HG02885 (cell line): ENCODE measurements at regions not wholly inside any gene's neighbourhood (a gene's known extent, or its start where the extent isn't known, plus 50 kb on each side); places are given as distances from the start of the nearest gene placed in this dataset.
"Not testable (repeated sequence)": the region's sequence is repeated elsewhere in the genome, so short reads cannot be mapped to it uniquely, and the experiment has no call there.

Source experiments
- ATAC-seq: cut with Tn5 transposase; IDR thresholded peaks from one replicate; pipeline ENCODE4 v1.9.1; 2021; ENCODE audit warnings: mild to moderate bottlenecking; ENCODE audit not compliant: unreplicated experiment, poor library complexity

DNA sequence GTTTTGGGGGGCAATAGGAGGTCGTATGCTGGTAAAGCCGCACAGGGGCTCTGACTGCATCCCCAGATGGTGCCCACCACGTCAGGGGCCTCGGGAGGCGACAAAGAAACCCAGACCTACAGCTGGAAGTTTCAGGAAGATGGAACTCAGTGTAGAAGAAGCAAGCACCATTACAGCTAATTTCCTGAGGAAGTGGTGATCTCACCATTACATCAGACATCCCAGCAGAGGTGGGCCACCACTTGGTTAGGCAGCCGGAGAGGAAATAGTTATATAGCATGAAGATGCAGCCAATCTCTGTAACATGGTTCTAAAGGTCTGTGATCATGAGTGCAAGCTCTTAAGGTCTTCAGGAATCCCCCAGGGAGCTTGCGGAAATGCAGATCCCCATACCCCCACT is 127.3 kb upstream of the PCBD1 start:
- ATAC-seq, result no peak

GRCh38 chr10:71020061-71020460 is 131.7 kb upstream of the PCBD1 start:
- not testable (repeated sequence) for ATAC-seq

DNA sequence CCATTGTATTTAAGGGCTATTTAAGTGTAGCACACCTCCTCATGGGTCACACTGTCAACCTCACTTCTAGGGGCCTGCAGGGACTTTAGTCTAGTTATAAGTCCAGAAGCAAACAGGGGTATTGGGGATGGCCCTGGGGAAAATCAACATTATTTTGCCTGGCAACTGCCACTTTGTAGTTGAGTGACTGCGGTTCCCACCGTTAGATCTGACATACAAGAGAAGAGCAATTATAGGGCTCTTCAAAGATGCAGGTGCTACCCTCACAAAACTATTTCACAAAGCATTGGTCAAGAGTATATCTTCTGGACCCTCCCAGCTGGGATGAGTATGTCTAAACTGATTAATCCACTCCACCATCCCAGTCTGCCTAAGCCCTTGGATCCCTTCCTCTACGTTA is 133.0 kb upstream of the PCBD1 start:
- no peak for ATAC-seq

DNA sequence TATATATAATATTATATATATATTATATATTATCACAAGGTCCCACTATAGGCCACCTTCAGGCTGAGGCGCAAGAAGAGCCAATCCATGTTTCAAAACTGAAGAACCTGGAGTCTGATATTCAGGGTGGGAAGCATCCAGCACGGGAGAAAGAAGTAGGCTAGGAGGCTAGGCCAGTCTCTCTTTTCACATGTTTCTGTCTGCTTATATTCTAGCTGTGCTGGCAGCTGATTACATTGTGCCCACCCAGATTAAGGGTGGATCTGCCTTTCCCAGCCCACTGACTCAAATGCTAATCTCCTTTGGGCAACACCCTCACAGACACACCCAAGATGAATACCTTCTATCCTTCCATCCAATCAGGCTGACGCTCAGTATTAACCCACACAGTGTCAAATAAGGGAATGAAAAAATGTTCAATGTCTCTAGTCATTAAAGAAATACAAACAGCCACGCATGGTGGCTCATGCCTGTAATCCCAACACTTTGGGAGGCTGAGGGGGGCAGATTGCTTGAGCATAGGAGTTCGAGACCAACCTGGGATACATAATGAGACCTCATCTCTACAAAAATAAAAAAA is 135.4 kb upstream of the PCBD1 start:
- ATAC-seq, result no peak

DNA sequence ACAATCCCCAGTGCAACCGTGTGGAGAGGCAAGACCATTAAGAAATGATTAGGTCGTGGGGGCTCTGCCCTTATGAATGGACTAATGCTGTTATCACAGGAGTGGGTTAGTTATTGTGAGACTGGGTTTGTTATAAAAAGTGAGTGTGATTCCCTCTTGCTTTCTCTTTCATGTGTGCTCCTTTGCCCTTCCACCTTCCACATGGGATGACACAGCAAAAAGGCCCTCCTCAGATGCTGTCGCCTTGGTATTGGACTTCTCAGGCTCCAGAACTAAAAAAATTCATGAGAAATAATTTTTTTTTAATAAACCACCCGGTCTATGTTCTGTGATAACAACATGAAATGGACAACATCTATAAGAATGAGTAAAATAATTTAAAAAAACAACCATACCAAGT is 136.1 kb upstream of the PCBD1 start:
- no peak for ATAC-seq

GRCh38 chr10:71025535-71025934 is 137.2 kb upstream of the PCBD1 start:
- no peak for ATAC-seq

DNA sequence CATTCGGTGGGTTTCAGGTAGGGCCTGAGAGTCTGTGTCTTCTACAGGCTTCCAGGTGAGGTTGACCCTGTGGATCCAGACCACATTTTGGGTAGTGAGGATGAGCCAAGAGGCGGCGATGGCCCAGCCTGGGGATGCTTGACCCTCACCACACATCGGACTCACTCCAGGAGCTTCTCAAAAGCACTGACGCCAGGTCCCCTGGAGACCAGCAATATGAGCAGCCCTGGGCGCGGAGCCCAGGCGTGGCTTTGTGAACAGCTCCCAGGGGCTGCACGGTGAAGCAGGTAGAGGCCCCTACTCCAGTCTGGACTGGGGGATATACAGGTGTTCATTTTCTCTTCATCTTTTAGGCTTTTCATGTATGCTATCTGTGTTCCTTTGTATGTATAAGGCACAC is 139.7 kb upstream of the PCBD1 start:
- ATAC-seq, result no peak

GRCh38 chr10:71029411-71029892 is 141.1 kb upstream of the PCBD1 start:
- ATAC-seq, result no peak

GRCh38 chr10:71029907-71030306 is 141.5 kb upstream of the PCBD1 start:
- no peak for ATAC-seq

GRCh38 chr10:71031026-71031425 is 142.7 kb upstream of the PCBD1 start:
- no peak for ATAC-seq

- ATAC-seq, result no peak
Observed at GRCh38 chr10:71031603-71032002, 143.2 kb upstream of the PCBD1 start.

DNA sequence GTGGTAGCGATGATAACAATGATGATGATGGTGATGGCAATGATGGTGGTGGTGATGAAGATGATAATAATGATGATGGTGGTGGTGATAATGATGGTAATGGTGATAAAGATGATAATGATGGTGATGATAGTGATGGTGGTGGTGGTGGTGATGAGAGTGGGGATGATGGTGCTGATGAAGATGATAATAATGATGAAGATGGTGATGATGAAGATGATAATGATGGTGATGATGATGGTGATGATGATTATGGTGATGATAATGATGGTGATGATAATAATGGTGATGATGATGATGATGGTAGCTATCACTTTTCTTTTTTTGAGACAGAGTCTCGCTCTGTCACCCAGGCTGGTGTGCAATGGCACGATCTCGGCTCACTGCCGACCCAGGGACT is 144.5 kb upstream of the PCBD1 start:
- no peak for ATAC-seq

GRCh38 chr10:71033396-71033980 is 145.1 kb upstream of the PCBD1 start:
- no peak for ATAC-seq

DNA sequence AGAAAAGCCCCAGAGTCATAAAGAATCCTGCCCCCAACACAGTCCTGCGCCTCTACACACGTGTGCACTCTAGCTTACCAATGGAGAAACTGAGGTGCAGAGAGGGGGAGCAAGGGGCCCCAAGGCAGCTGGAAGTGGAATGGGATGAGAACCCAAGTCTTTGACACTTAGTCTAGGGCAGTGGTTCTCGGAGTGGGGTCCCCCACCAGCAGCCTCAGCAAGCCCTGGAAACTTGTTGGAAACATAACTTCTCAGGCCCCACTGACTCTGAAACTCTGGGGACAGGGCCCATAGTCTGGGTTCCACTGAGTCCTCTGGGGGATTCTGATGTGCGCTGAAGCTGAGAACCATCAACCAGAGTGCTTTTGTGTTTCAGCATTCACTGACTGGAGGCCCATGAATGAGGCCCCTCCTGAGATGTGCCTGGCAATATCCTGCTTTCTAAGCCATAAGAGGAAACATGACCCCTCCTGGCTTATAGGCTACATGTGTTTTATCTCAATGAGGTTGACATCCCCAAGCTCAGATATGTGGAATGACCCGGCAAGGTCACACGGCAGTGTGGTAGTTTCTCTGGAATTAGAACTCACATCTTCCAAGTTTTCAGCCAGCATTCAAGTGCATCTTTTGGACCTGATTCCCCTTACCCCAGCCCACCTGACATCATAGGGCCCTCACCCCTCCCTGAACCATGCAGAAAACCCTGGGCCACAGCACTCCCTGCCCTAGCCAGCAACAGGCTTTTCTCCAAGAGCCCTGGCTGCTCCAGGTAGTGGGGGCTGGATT is 147.3 kb upstream of the PCBD1 start:
- ATAC-seq, result no peak

DNA sequence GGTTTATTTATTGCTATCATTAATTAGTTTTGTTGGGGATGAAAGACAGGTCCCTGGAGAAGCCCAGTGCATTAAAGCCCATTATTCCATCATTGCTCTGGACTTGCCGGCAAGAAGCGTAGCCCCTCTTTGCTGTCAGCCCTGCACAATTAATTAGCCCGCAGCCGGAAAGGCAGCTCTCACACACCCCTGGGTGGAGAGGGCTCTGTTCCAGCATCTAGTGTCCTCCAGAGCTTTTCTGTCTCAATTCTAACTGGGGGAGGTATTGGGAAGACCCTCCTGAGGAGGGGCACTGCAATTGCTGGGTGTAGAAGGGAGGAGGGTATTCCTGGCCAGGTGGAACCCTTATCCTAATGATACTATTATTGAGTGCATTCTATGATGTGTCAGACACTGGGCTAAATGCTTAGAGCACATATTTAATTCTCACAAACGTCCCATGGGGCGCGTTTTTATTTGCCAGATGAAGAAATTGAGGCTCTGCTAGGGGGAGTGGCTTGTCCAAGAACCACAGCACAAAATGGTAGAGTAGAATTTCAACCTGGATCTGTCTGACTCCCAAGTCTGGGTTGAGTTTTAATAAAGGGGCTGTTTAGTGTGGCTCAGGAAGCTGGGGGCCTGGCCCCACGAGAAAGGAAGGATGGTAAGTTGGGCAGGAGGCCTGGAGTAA is 148.1 kb upstream of the PCBD1 start:
- ATAC-seq, result no peak

- no peak for ATAC-seq
Observed at GRCh38 chr10:71038091-71038633, 149.8 kb upstream of the PCBD1 start.

DNA sequence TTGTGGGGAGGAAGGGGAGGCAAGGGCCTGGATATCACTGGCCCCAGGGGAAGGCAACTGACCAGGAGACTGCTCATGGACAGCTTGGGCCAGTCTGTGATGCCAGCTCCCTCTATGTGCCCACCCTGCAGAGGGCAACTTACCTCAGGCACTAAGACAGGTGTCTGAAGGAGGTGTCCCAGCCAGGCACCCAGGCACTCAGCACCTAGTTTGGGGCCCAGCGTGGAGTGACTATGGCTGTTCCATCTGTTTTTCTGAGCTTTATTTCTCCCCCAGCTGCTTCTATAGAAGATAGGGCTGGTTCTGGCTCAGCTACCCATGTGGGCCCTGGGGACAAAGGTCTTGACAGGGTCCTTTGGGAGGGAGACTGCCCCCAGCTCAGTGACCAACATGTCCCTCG is 150.6 kb upstream of the PCBD1 start:
- ATAC-seq, result no peak

DNA sequence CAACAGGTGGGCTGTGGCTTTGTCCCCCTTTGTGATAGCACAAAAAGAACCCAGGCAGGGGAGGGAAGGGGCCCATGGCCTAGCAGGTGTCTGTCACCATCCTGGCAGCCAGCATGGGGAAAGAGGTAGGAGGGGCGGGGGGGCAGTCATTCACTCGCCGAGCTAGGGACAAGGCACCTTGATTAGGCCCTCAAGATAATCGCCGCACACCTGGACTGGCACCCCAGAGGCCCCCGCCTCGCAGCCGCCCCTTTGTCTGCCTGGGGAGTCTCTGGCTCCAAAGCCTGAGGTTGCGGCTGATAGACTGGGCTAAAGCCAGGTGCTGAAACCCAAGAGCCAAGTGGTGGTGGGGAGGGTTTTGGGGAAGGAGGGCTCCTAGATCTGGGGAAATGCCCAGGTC is 151.2 kb upstream of the PCBD1 start:
- ATAC-seq, result no peak

DNA sequence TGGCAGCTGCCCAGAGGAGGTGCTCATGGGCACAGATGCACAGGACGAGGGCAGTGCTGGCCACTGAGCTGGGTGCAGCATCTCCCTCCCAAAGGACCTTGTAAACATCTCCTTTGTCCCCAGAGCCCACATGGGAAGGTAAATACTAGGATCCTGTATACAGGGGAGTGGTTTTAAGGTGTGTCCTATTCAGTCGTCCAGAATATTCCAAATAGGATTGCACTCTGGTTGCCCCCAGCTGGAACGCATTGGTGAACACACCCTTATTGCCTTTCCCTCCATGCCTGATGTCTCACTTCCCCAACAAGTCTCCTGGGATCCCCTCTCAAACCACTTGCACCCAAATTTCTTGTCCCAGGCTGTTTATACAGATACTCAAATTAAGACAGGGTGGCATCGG is 152.0 kb upstream of the PCBD1 start:
- ATAC-seq, result no peak

DNA sequence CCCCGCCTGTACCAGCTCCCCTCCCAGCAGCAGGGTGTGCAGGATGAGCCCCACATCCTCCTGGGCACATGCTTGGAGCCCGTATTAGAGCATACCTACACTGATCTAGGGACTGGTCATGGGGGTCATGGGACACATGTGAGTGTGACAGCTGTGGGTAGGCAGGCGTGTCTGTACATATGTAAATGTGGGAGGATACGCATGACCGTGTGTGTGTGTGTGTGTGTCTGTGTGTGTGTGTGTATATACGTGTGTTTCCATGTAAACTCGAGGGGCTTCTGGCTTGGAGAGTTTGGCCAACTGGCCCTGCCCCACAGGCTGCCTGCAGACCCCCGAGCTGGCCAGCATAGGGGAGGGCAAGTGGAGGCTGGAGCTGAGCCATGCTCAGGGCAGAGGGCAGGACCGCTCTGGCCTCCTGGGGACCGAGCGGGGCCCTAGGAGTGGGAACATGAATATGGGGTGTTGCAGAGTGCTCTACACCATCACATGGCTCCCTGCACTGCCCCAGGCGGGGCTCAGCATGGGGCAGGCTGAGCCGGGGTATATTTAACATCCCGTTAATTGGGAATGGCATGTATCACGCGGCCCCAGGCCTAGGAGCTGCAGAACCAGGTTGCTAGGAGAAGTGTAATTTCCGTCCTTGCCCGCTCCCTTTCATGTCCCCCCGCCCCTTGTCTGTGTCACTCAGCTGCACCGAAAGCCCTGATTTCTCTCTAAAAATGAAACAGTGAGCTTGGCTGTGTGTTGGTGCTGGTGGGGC is 152.7 kb upstream of the PCBD1 start:
- ATAC-seq, result no peak
